ENCODE measurements at regions not wholly inside any gene's neighbourhood (a gene's known extent, or its start where the extent isn't known, plus 50 kb on each side); places are given as distances from the start of the nearest gene placed in this dataset.

DNA sequence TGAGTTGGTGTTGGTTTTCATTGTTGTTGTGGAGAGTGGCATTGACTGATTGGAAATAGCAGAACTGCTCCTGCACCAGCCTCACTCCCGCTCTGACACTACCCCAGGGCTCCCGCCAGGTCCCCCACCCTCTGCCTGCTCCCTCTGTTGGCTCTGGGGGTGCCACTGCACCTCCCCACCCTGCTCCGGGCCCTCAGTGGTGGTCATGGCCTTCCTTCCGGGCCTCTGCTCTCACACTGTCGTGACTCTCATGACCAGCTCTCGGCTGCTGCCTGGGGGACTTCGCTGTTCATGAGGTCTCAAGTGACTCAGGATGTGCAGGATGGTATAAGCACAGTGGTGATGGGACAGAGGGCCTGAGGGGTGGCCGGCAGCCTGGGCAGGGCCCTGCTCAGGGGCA is 113.2 kb downstream of the MARCHF4 start:
- Histone ChIP-seq H3K27me3 (ENCODE audit: low read length) (no peaks in the 10 kb centered on the region), H2AFZ (ENCODE audit: low read length) (no peak overlapping the region), H3K36me3 (ENCODE audit: low read depth, low read length) (no peaks in the 10 kb centered on the region), H3K9me2 (replicated peaks; ENCODE audit: low read length) (no peaks in the 10 kb centered on the region), H3K9ac (ENCODE audit: low read length) (no peak overlapping the region), H4K20me1 (ENCODE audit: low read length) (no peaks in the 10 kb centered on the region), H3K4me2 (ENCODE audit: low read length) (no peak overlapping the region), H3K4me3 (ENCODE audit: low read length) (no peak overlapping the region), H3K4me1 (ENCODE audit: insufficient read depth, low read length) (no peaks in the 10 kb centered on the region), H3K9me3 (ENCODE audit: low read length) (no peaks in the 10 kb centered on the region), H3K27ac (ENCODE audit: low read length) (no peak overlapping the region), H3K79me2 (ENCODE audit: low read length) (no peaks in the 10 kb centered on the region), H3F3A (ENCODE audit: low read length, unreplicated experiment) (no peaks in the 10 kb centered on the region)
- ATAC-seq: no peak
- TF ChIP-seq, protein P1, sequence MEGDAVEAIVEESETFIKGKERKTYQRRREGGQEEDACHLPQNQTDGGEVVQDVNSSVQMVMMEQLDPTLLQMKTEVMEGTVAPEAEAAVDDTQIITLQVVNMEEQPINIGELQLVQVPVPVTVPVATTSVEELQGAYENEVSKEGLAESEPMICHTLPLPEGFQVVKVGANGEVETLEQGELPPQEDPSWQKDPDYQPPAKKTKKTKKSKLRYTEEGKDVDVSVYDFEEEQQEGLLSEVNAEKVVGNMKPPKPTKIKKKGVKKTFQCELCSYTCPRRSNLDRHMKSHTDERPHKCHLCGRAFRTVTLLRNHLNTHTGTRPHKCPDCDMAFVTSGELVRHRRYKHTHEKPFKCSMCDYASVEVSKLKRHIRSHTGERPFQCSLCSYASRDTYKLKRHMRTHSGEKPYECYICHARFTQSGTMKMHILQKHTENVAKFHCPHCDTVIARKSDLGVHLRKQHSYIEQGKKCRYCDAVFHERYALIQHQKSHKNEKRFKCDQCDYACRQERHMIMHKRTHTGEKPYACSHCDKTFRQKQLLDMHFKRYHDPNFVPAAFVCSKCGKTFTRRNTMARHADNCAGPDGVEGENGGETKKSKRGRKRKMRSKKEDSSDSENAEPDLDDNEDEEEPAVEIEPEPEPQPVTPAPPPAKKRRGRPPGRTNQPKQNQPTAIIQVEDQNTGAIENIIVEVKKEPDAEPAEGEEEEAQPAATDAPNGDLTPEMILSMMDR (conservative IDR thresholded peaks at IDR 0.05; ENCODE audit: low read depth, low read length): no peak
- ChIA-PET POLR2A (ENCODE audit: unreplicated experiment) (no interaction called here), CTCF (no interaction called here)
- no TSS peak for BruUV-seq (replicated peaks)
- DNase-seq: no peak
- intact Hi-C loops (cut with micrococcal nuclease): no loop called here

DNA sequence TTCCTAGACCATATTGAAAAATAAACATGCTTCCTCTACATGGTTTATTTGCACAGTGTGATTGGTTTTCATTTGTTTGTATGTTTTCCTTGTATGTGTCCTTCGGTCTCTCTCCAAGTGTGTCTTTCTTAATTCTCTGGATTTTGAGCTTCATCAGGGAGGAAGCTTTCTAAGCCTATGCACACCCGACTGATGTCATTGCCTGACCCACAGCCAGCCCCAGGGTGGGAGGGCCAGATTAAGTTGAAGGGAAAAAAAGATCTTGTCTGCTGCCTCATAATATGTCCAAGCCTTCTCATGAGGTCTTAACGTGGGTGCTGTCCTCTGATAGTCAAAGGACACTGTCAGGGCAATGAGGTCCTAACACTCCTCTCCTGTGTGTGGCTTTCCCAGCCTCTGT is 115.2 kb downstream of the MARCHF4 start:
- no peaks in the 10 kb centered on the region for H3K27me3 ChIP-seq (ENCODE audit: low read length)
- no peak overlapping the region for H3K4me3 ChIP-seq (ENCODE audit: low read length)
- H3K27ac ChIP-seq (ENCODE audit: low read length): no peak overlapping the region
- no peak overlapping the region for H3K9ac ChIP-seq (ENCODE audit: low read length)
- H3K9me2 ChIP-seq (replicated peaks; ENCODE audit: low read length): no peaks in the 10 kb centered on the region
- H3K4me2 ChIP-seq (ENCODE audit: low read length): no peak overlapping the region
- no peaks in the 10 kb centered on the region for H3K4me1 ChIP-seq (ENCODE audit: insufficient read depth, low read length)
- H3K36me3 ChIP-seq (ENCODE audit: low read depth, low read length): no peaks in the 10 kb centered on the region
- H3K9me3 ChIP-seq (ENCODE audit: low read length): no peaks in the 10 kb centered on the region
- BruUV-seq (replicated peaks): no TSS peak
- intact Hi-C loops (cut with micrococcal nuclease): no loop called here
- H3F3A ChIP-seq (ENCODE audit: low read length, unreplicated experiment): no peaks in the 10 kb centered on the region
- H3K79me2 ChIP-seq (ENCODE audit: low read length): no peaks in the 10 kb centered on the region
- ChIA-PET POLR2A (ENCODE audit: unreplicated experiment) (no interaction called here), CTCF (no interaction called here)
- DNase-seq (no peak), ATAC-seq (no peak)
- H2AFZ ChIP-seq (ENCODE audit: low read length): no peak overlapping the region
- TF ChIP-seq EZH2 (IDR thresholded peaks at IDR 0.05; ENCODE audit: low read length, unreplicated experiment) (no peak), EZH2phosphoT487 (IDR thresholded peaks at IDR 0.05; ENCODE audit: borderline replicate concordance, low read length) (no peak)
- TF ChIP-seq, protein P1 (conservative IDR thresholded peaks at IDR 0.05; ENCODE audit: low read depth, low read length): no peak
- no peaks in the 10 kb centered on the region for H4K20me1 ChIP-seq (ENCODE audit: low read length)

Data from PC-3 (cell line).